CD14-positive monocyte (primary cell): ENCODE measurements at regions not wholly inside any gene's neighbourhood (a gene's known extent, or its start where the extent isn't known, plus 50 kb on each side); places are given as distances from the start of the nearest gene placed in this dataset.
A peak's percentile ranks its signal among the peaks of the same experiment; 100 is the strongest.
"Not testable (repeated sequence)": the region's sequence is repeated elsewhere in the genome, so short reads cannot be mapped to it uniquely, and the experiment has no call there.

Experiments used
- DNase-seq, 3 donors: peaks; one replicate each; pipeline ENCODE4 v3.0.0-alpha.2; 2011 to 2022
- H2AFZ ChIP-seq: 2 replicates; pipeline ENCODE4 v1.6.0; 2012; ENCODE audit warnings: mild to moderate bottlenecking, low read depth, low read length, inconsistent platforms; ENCODE audit not compliant: insufficient read depth, poor library complexity, severe bottlenecking
- H3K27ac ChIP-seq, 2 donors: 1 replicate in 1 of 2; 2 replicates in 1 of 2; pipeline ENCODE4 v1.5.1; 2012 to 2013; ENCODE audit warnings: low read length in 2 of 2, control low read depth in 1 of 2, inconsistent platforms in 1 of 2, low read depth in 1 of 2, mild to moderate bottlenecking in 1 of 2
- H3K27me3 ChIP-seq, 2 donors: one replicate each; pipeline versions ENCODE4 v1.6.0 to v1.6.1; 2011 to 2013; ENCODE audit warnings: low read length in 2 of 2; ENCODE audit not compliant: control insufficient read depth in 2 of 2, insufficient read depth in 2 of 2
- H3K36me3 ChIP-seq, 2 donors: replicated peaks in 1 of 2; 1 replicate in 1 of 2; 2 replicates in 1 of 2; pipeline versions ENCODE4 v1.5.1 to v1.6.1; 2012 to 2013; ENCODE audit warnings: low read length in 2 of 2, control low read depth in 1 of 2, inconsistent platforms in 1 of 2, mild to moderate bottlenecking in 1 of 2; ENCODE audit not compliant: insufficient read depth in 2 of 2, control insufficient read depth in 1 of 2
- H3K4me1 ChIP-seq, 2 donors: 1 replicate in 1 of 2; 2 replicates in 1 of 2; pipeline versions ENCODE4 v1.5.1 to v1.6.1; 2012 to 2013; ENCODE audit warnings: low read length in 2 of 2, control low read depth in 1 of 2, inconsistent platforms in 1 of 2, mild to moderate bottlenecking in 1 of 2, moderate library complexity in 1 of 2; ENCODE audit not compliant: insufficient read depth in 2 of 2, control insufficient read depth in 1 of 2
- H3K4me2 ChIP-seq: replicated peaks from 2 replicates; pipeline ENCODE3; 2012; ENCODE audit warnings: low read length, moderate library complexity, mild to moderate bottlenecking; ENCODE audit not compliant: poor library complexity, severe bottlenecking; ENCODE audit errors: extremely low read depth
- H3K4me3 ChIP-seq, 3 experiments: fragments of 200-600 bp in 1 of 3; sonication (generic) in 1 of 3; replicated peaks in 1 of 3; 1 replicate in 2 of 3; 2 replicates in 1 of 3; pipeline ENCODE4 v1.5.1; 2011 to 2013; ENCODE audit warnings: low read length in 3 of 3, mild to moderate bottlenecking in 3 of 3, control low read depth in 2 of 3, low read depth in 2 of 3, inconsistent platforms in 1 of 3, moderate library complexity in 1 of 3
- H3K79me2 ChIP-seq: 2 replicates; pipeline ENCODE4 v1.6.0; 2012; ENCODE audit warnings: mild to moderate bottlenecking, control low read depth, inconsistent platforms, low read length, moderate library complexity; ENCODE audit not compliant: insufficient read depth
- H3K9ac ChIP-seq: 2 replicates; pipeline ENCODE4 v1.6.0; 2017; ENCODE audit warnings: low read length, mild to moderate bottlenecking; ENCODE audit not compliant: insufficient read depth, poor library complexity, severe bottlenecking
- H3K9me3 ChIP-seq, 2 donors: replicated peaks in 1 of 2; 1 replicate in 1 of 2; 2 replicates in 1 of 2; pipeline versions ENCODE4 v1.5.1 to v1.6.1; 2012 to 2013; ENCODE audit warnings: low read length in 2 of 2, control low read depth in 1 of 2; ENCODE audit not compliant: control insufficient read depth in 1 of 2, insufficient read depth in 1 of 2
- H4K20me1 ChIP-seq: 2 replicates; pipeline ENCODE4 v1.6.0; 2012; ENCODE audit warnings: mild to moderate bottlenecking, low read length, control low read depth, moderate library complexity; ENCODE audit not compliant: insufficient read depth
- H3K27ac Mint-ChIP-seq, 7 donors: one replicate each; pipeline ENCODE4 v1.8.0; 2020; ENCODE audit warnings: mild to moderate bottlenecking in 7 of 7, mixed read lengths in 7 of 7, moderate library complexity in 6 of 7, inconsistent platforms in 2 of 7
- H3K27me3 Mint-ChIP-seq, 3 donors: one replicate each; pipeline ENCODE4 v1.8.0; 2021 to 2022; ENCODE audit warnings: low read depth in 3 of 3, mild to moderate bottlenecking in 3 of 3, mixed read lengths in 3 of 3, moderate library complexity in 3 of 3, inconsistent platforms in 1 of 3
- H3K36me3 Mint-ChIP-seq, 2 donors: one replicate each; pipeline ENCODE4 v1.8.0; 2020; ENCODE audit warnings: mixed read lengths in 2 of 2, inconsistent platforms in 1 of 2, mild to moderate bottlenecking in 1 of 2
- H3K4me1 Mint-ChIP-seq: one replicate; pipeline ENCODE4 v1.8.0; 2020; ENCODE audit warnings: mild to moderate bottlenecking, mixed read lengths
- H3K4me3 Mint-ChIP-seq, 2 donors: one replicate each; pipeline ENCODE4 v1.8.0; 2020; ENCODE audit warnings: mild to moderate bottlenecking in 2 of 2, mixed read lengths in 2 of 2, moderate library complexity in 1 of 2
- H3K9me3 Mint-ChIP-seq, 7 donors: one replicate each; pipeline ENCODE4 v1.8.0; 2020 to 2022; ENCODE audit warnings: mixed read lengths in 7 of 7, mild to moderate bottlenecking in 6 of 7, moderate library complexity in 6 of 7, inconsistent platforms in 2 of 7
- WGBS: methylation state at CpG from one replicate; pipeline ENCODE4 v1.1.5; 2013; ENCODE audit warnings: missing lambda C conversion rate; ENCODE audit not compliant: insufficient coverage; 5-methylcytosine and 5-hydroxymethylcytosine counted together
- intact Hi-C, 2 donors: fragments of 100-400 bp; cut with micrococcal nuclease; formaldehyde crosslinking; loops; one replicate each; pipeline versions ENCODE4 v1.15.0 to v1.15.1; 2023

GRCh38 chr21:5217933-5218332, 5303.4 kb upstream of the TPTE start:
- H3K27me3 Mint-ChIP-seq, H2AFZ ChIP-seq, H3K4me3 ChIP-seq, H3K27me3 ChIP-seq, H3K79me2 ChIP-seq, H3K9ac ChIP-seq, DNase-seq, H3K4me2 ChIP-seq, H3K4me3 Mint-ChIP-seq, H3K27ac Mint-ChIP-seq, H3K36me3 Mint-ChIP-seq, H4K20me1 ChIP-seq, H3K27ac ChIP-seq, H3K36me3 ChIP-seq, H3K4me1 ChIP-seq, H3K4me1 Mint-ChIP-seq, intact Hi-C loops: not testable (repeated sequence)
- 54% methylated on average over 3 of the region's 4 CpGs for WGBS
- peaks cover 19 to 30% of the 10 kb centered on the region in 2 donors for H3K9me3 ChIP-seq
- H3K9me3 Mint-ChIP-seq, result peaks cover 13 to 31% (median 17%) of the 10 kb centered on the region in 7 donors

DNA sequence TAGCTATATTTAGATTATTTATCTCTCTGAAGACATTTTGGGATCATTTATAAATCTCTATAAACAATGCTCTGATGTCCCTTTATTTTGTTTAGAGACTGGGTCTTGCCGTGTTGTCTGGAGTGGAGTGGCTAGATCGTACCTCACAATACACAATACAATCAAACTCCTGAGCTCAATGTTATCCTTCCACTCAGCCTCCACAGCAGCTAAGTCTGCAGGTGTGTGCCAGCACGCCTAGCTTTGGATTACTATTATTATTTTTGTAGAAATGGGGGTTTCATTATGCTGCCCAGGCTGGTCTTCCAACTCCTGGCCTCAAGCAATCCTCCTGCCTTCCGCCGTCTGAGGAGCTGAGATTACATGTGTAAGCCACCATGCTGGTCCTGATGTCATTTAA, 5301.4 kb upstream of the TPTE start:
- H3K27ac ChIP-seq, H3K4me3 ChIP-seq, H3K36me3 ChIP-seq, H3K4me3 Mint-ChIP-seq, H2AFZ ChIP-seq, H3K27me3 ChIP-seq, H3K27ac Mint-ChIP-seq, H3K4me1 ChIP-seq, H3K9ac ChIP-seq, DNase-seq, H4K20me1 ChIP-seq, H3K27me3 Mint-ChIP-seq, H3K36me3 Mint-ChIP-seq, intact Hi-C loops, H3K79me2 ChIP-seq, H3K4me2 ChIP-seq, H3K4me1 Mint-ChIP-seq: not testable (repeated sequence)
- H3K9me3 ChIP-seq, result peaks cover 33 to 48% of the 10 kb centered on the region in 2 donors
- peaks cover 15 to 43% (median 27%) of the 10 kb centered on the region in 7 donors for H3K9me3 Mint-ChIP-seq
- WGBS, result no CpG with 5 or more reads among the region's 5 CpGs

- H3K4me3 Mint-ChIP-seq, result not testable (repeated sequence)
- H3K9me3 Mint-ChIP-seq, result peaks cover 15 to 47% (median 27%) of the 10 kb centered on the region in 7 donors
- 65% methylated on average over 6 of the region's 6 CpGs for WGBS
Observed at GRCh38 chr21:5220468-5220867, 5300.9 kb upstream of the TPTE start.

DNA sequence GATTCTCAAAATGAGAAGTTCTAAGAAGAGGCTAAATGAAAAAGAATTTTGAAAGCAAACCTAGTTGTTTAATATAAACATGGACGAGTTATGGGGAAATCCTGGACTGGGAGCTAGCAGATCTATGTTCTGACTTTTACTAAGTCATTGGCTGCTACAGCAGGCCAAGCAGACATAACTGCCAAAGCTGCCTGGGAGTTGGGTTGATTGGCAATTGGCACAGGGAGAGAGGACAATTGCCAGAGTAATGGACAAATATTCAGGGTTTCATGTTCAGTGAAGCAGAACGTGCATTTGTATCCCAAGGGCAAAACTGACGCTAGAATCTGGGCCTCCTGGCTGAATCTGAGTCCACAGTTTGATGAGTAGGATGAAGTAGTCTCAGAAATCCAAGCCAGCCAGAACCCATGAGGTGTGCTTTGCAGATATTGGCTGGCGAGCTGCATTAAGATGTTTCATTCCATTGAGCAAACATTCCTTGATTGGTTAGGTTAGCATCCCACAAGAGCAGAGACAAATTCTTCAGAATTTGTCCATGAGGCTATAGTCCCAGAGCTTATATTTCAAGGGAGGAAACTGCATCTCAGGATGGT, 5299.8 kb upstream of the TPTE start:
- DNase-seq, H3K27me3 Mint-ChIP-seq, H3K9ac ChIP-seq, H2AFZ ChIP-seq, H3K27ac ChIP-seq, H3K4me2 ChIP-seq, H3K27me3 ChIP-seq, H3K36me3 Mint-ChIP-seq, H4K20me1 ChIP-seq, intact Hi-C loops, H3K4me3 ChIP-seq, H3K36me3 ChIP-seq, H3K4me3 Mint-ChIP-seq, H3K4me1 ChIP-seq, H3K4me1 Mint-ChIP-seq, H3K79me2 ChIP-seq, H3K27ac Mint-ChIP-seq: not testable (repeated sequence)
- H3K9me3 Mint-ChIP-seq, result peaks cover 15 to 47% (median 29%) of the 10 kb centered on the region in 7 donors
- peaks cover 35 to 60% of the 10 kb centered on the region in 2 donors for H3K9me3 ChIP-seq
- 37% methylated on average over 1 of the region's 4 CpGs for WGBS

More at GRCh38 chr21:5220468-5220867, 5300.9 kb upstream of the TPTE start:
- H4K20me1 ChIP-seq, H3K27ac ChIP-seq, H3K4me3 ChIP-seq, intact Hi-C loops, H3K9ac ChIP-seq, H3K4me1 ChIP-seq, H3K4me2 ChIP-seq, DNase-seq, H3K27me3 Mint-ChIP-seq, H3K27me3 ChIP-seq, H2AFZ ChIP-seq, H3K79me2 ChIP-seq, H3K4me1 Mint-ChIP-seq, H3K36me3 Mint-ChIP-seq, H3K36me3 ChIP-seq: not testable (repeated sequence)
- H3K27ac Mint-ChIP-seq, result peak overlapping the region in 1 of 7 donors; percentile 8
- peaks cover 35 to 52% of the 10 kb centered on the region in 2 donors for H3K9me3 ChIP-seq
